ENCODE measurements at regions not wholly inside any gene's neighbourhood (a gene's known extent, or its start where the extent isn't known, plus 50 kb on each side); places are given as distances from the start of the nearest gene placed in this dataset.

DNA sequence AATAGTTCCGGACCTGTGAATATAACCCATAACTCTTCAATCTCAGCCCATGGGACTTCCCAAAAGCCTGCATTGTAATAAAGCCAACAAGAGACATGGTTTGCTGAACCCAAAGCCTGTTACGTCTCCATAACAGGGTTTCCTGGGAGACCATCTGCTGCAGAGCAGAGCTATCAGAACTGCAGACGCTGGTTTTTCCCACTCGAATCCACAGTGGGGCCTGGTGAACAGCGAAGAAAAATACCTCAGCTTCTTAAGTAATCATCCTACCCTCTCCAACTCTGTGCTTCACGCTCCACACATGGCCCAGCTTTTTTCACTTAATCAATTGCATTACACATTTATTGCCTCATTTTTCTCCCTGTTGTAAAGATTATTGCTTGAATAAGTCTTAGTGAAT lies 409.5 kb upstream of the GRIA1 start:
- TF ChIP-seq POLR2A (IDR thresholded peaks at IDR 0.05; ENCODE audit: low read depth, low read length) (no peak), TAF1 (IDR thresholded peaks at IDR 0.05; ENCODE audit: borderline replicate concordance, low read depth, low read length) (no peak)
